NCI-H774 (cell line): ENCODE measurements at regions not wholly inside any gene's neighbourhood (a gene's known extent, or its start where the extent isn't known, plus 50 kb on each side); places are given as distances from the start of the nearest gene placed in this dataset.
"Not testable (repeated sequence)": the region's sequence is repeated elsewhere in the genome, so short reads cannot be mapped to it uniquely, and the experiment has no call there.

Experiments used
- DNase-seq: peaks from one replicate; lab custom pipeline; 2025; lab: John Stamatoyannopoulos, UW

DNA sequence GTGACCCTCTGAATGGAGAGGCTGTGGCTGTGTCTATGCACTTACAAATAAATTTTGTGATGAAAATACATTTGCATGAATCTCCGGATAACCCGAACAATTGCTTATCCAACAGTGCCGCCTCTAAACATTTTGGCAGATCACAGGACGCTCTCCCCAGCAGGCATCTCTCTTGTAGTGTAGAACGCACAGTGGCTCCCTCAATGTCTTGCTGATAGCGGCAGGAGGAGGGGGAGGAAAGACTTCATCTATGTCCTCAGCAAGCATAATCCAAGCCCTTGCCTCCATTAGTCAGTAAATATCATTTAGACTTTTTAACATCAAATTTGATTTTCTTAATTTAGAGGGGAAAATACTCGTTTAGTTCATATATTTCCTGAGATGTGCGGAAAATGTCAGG, 318.1 kb upstream of the IGF1R start:
- no peak for DNase-seq

GRCh38 chr15:98330692-98331435, 317.5 kb upstream of the IGF1R start:
- DNase-seq = no peak

- no peak for DNase-seq
Observed at GRCh38 chr15:98331676-98332075, 316.7 kb upstream of the IGF1R start.

- DNase-seq = no peak
Observed at GRCh38 chr15:98333251-98333650, 315.1 kb upstream of the IGF1R start.

DNA sequence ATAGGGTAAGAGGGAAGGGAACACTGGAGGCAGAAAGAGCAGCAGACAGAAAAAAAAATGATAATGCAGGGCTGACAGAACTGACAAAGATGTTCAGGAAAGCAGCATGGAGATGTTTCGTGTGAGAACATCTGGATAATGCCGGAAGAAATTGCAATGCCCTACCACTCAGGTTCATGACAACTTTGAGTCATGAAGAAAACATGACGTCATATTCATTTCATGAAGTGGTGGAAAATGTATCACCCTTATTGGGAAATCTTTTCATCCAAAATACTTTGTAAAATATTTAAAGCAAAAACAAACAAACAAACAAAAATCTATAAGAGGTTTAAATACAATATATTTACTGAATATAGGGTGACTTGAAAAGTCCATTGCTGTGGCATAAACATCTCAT, 305.4 kb upstream of the IGF1R start:
- no peak for DNase-seq

- DNase-seq = no peak
Observed at GRCh38 chr15:98344591-98344990, 303.7 kb upstream of the IGF1R start.

DNA sequence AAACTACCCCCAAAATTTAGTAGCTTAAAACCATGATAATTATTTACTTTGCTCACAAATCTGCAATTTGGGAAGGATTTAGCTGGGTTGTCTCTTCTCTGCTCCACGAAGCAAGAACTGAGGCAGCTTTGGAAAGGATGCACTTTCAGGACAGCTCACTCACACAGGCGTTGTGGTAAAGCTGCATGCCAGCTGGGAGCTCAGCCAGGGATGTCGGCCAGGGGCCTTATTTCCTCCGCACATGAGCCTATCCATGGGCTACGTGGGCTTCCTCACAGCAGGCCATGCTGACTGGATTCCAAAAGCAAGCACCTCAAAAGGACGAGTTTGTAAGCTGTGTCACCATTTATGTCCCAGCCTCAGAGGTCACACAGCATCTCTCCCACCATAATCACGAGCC, 301.3 kb upstream of the IGF1R start:
- DNase-seq = no peak

DNA sequence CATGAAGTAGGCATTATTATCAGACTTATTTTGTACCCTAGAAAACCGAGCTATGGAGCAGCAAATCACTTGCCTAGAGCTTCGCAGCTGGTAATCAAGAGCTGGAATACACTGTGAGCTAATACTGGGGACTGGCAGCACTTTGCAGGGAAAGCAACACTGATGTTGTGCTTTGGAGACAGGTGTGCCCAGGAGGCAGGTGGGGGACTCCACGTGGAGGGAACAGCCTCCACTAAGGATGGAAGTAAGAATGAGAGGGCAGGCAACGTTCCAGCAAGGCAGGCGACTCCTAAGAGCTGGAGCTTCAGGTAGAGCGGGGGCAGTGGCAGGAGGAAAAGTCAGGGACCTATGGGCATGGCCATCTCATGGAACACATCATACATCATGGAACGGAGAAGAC, 300.5 kb upstream of the IGF1R start:
- no peak for DNase-seq

DNA sequence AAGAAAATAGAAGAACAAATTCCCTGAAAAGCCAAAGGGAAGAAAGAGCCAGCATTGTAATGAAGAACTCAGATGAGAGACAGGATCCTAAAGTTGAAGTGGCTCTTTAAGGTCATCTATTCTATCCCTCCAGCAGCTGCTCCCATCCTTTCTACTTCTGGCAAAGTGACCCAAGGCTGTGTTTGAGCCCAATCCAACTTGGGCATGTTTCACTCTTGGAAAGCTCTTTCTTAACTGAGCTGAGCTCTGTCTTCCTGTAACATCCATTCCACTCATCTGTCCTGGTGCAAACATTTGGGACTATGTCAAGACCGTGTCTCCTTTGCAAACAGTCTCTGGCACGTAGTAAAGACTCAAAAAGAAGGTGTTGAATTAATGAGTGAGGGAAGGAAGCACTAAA, 298.1 kb upstream of the IGF1R start:
- DNase-seq = no peak

DNA sequence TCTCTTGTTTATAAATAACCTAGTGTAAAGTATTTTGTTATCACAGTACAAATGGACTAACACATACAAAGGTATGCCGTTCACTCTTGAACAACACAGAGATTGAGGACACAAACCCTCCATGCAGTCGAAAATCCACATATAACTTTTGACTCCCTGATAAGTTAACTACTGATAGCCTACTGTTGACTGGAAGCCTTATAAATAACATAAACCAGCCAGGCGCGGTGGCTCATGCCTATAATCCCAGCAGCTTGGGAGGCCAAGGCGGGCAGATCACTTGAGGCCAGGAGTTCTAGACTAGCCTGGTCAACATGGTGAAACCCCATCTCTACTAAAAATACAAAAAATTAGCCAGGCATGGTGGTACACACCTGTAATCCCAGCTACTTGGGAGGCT, 290.1 kb upstream of the IGF1R start:
- DNase-seq = not testable (repeated sequence)

DNA sequence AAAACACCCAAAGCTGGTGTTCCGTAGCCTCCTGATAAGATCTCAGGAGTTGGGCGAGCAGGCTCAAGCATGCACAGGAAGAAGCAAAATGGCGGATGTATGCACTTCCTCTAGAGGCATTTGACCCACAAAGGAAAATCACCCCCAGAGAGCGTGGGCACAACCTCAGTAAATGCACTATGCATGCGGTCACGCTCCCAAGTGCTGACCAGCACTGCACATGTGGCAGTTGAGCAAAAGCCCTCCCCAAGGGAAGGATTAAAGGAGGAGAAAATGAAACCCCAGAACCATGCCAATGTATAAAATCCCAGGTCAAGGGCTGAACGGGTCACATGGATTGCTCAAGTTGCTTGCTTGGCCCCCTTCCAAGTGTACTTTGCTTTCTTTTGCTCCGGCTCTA, 289.4 kb upstream of the IGF1R start:
- DNase-seq = no peak

DNA sequence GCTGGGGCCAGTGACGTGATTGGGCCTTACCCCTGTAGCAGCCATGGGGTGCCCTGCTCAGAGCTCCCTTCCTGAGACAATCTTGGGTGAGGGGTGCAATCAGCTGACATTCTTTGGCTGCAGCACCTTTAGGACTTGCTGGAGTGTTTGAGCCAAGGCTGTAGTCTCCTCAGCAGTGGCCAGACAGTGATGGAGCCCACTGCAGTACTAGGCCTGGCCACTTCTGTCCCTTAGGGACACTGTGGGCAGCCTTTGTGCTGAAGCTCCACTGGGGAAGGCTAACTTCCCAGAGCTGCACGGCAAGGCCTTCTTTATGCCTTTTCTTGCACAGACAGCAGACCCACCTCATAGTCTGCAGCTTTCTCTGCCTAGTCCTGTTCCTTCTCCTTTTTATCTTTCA, 284.9 kb upstream of the IGF1R start:
- DNase-seq = no peak

GRCh38 chr15:98363955-98364354, 284.4 kb upstream of the IGF1R start:
- DNase-seq = no peak

- no peak for DNase-seq
Observed at GRCh38 chr15:98369081-98369716, 279.1 kb upstream of the IGF1R start.

DNA sequence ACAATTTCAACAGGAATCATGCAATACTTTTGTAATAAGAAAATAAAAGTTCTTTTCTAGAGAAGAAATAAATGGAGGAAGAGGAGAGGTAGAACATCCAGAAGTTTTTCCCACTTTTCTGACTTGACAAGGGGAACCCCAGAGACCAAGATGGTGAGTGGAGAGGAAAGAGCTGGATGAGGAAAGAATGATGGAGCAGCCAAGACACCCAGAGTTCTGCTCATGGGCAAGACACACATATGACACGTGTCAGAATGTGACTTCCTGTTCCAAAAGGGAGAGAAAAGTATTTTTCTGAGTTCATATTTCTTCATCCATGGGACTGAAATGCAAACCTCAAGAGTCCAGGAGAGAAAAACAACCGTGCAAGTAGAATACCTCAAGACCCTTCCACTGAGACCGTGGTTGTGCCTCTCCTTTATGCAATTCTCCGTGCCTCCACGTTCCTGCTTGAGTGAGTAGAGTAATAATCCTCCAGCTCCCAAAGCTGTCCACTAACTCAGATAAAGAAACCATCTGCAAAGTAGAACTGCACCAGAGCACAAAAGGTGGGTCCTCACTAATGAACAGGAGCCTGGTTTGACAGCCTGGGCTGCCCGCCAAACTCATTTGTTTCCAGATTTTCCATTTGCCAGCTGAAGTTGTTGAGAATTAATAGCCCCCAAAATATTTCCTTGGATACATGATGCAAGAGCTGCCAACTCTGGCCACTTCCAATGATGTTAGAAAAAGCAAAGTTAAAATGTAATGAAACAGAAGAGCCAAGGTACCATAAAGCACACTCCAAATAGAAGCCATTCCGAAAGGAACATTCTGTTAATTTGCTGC, 272.6 kb upstream of the IGF1R start:
- DNase-seq = no peak

GRCh38 chr15:98380721-98381120, 267.6 kb upstream of the IGF1R start:
- no peak for DNase-seq

- DNase-seq = no peak
Observed at GRCh38 chr15:98381446-98381845, 266.9 kb upstream of the IGF1R start.

- no peak for DNase-seq
Observed at GRCh38 chr15:98382139-98382538, 266.2 kb upstream of the IGF1R start.

- no peak for DNase-seq
Observed at GRCh38 chr15:98383571-98383970, 264.8 kb upstream of the IGF1R start.

- DNase-seq = no peak
Observed at GRCh38 chr15:98384328-98385029, 263.9 kb upstream of the IGF1R start.

- no peak for DNase-seq
Observed at GRCh38 chr15:98385752-98386381, 262.5 kb upstream of the IGF1R start.

DNA sequence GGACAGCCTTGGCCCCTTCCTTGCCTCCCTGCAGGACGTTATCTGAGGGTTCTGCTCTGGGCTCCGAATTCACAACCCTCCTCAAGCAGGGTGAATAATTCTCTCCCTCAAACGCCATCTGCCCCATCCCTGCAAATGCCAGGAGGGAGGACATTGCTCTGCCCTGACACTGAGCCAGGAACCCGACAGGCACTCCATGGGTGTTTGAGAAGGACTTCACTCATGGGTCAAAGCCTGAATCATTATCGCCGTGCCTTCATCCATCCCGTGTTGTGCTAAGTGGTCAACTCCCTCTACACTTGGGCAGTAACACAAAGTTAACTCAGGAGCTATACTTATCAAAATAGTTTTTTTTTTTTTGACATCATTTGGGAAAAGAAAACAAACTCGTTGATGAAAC, 261.8 kb upstream of the IGF1R start:
- DNase-seq = no peak
